OCI-LY3 (cell line): ENCODE measurements at regions not wholly inside any gene's neighbourhood (a gene's known extent, or its start where the extent isn't known, plus 50 kb on each side); places are given as distances from the start of the nearest gene placed in this dataset.

Experiments
- CTCF ChIP-seq: fragments of 200-600, 300-600 bp; sonication (generic); IDR thresholded peaks from 2 replicates; pipeline ENCODE4 v1.5.1; 2014; ENCODE audit warnings: antibody characterized with exemption, low read length, low read depth
- EZH2phosphoT487 ChIP-seq: fragments of 200-600 bp; shearing (Covaris generic); IDR thresholded peaks from 2 replicates; pipeline ENCODE4 v1.6.1; 2018; ENCODE audit warnings: antibody characterized with exemption, mixed run types, low read depth

- TF ChIP-seq CTCF (no peak), EZH2phosphoT487 (no peak)
These were observed 69.3 kb upstream of the LDB2 start for GRCh38 chr4:16967722-16968121.
